ENCODE measurements at regions not wholly inside any gene's neighbourhood (a gene's known extent, or its start where the extent isn't known, plus 50 kb on each side); places are given as distances from the start of the nearest gene placed in this dataset.
"Not testable (repeated sequence)": the region's sequence is repeated elsewhere in the genome, so short reads cannot be mapped to it uniquely, and the experiment has no call there.

DNA sequence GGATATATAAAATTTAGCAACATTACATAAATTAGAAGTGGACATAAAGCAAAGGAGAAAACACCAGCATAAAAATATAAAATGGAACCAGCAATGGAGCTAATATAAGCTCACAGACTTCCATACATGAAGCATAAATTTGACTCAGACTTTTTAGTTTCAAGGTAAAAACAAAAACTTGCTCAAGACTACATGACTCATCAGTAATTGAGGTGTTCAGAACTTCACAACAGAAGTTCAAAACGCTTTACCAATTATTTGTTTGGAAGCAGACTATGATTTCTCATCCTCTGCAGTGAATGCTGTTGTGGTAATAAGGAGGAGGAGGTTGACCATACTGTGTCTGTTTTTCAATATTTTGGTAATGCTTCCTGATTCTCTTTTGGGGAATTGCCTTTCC is 192.0 kb upstream of the MEIS1 start:
- DNase-seq (ENCODE audit: low read depth): not testable (repeated sequence)

DNA sequence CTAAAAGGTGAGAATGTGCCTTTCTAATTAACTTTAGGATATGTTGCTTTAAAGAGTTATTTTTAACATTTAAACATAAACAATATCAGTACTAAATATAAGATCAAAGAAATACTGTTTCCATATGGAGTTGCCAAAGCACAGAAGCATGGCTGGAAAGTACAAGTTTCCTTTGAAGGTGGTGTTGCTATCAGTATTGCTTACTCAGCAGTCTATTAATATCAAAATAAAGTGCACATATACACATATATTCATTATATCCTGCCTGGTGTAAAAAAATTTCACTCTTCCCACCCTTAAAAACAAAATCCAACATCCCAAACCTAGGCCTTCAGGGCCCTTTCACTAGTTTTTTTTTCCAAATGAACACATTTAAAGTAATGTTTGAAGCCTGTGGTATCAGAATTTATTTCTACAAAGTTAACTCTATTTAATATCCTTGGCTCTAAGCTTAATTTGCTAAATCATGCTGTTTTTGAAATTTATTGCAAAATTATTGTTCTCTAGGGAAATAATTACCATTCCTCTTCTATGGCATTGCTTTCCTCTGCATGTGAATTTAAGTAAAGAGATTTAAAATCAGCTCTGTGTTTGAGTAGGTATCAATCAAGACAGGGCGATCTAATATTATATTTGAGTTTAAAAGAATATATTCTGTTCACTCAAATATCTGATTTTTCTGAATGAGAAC is 192.7 kb upstream of the MEIS1 start:
- no peak for DNase-seq (ENCODE audit: low read depth)

DNA sequence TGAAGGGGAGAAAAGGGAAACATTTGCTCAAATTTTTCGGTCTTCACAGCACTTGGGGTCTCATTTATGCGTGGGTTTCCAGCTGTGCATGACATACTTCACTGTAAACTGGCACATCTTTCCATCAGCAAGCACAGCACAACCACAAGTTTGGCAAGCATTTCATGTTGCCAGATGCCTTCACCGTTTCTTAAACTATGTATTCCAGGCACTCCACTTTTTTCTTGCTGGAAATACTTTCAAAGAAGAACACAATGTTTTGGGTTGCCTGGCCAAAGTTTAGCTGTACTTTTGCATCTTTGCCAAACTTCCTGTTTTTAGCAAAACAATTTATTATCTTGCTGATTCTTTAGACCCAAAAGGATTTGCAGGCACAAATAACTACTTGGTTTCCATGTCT is 194.6 kb upstream of the MEIS1 start:
- no peak for DNase-seq (ENCODE audit: low read depth)

DNA sequence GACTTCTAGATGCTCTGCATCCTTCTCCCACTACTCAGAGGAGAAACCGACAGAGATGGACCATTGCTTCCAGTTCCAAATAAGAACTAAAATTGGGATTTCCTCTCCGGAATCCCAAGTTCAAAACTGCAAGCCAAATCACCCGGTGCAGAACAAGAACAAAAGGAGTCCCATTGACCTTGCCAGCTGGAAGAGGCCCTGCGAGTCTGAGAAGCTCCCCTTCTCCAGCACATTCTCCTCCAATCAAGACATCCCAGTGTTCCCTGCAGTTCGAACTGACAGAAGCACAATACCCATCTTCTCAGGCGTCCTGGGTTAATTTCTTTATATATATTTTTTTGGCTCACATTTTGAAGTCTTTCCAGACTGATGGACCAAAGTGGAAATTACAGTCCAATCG is 195.3 kb upstream of the MEIS1 start:
- no peak for DNase-seq (ENCODE audit: low read depth)

DNA sequence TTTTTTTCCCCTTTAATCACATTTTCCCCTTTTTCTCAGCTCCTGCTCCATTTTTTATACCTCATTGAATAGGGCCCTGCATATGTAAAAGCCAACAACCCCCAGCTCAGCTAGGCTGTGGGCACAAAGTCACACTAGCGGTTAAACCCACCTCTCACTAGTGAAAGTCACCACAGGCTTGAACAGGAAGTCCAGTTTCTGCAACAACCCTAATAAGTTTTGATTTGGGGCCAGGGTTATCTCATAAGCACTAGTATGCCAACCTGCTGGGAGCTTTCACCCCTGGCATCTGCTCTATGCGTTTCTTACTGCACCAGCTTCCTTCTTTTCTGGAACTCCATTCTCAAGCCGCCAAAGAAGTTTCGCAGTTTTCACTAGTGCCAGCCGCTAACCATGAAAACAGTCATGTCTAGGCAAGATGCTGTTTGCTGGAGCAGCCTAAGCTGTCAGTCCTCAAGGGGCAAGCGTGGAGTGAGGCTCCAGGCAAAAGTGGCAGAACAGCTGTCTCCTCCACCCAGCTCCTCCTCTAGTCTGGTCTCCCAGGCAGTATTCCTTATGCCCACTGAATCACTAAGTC is 197.0 kb upstream of the MEIS1 start:
- no peak for DNase-seq (ENCODE audit: low read depth)

- DNase-seq (ENCODE audit: low read depth): no peak
Measured at GRCh38 chr2:66236816-66237802, 197.8 kb upstream of the MEIS1 start.

GRCh38 chr2:66236067-66236685 is 198.7 kb upstream of the MEIS1 start:
- no peak for DNase-seq (ENCODE audit: low read depth)

- no peak for DNase-seq (ENCODE audit: low read depth)
Measured at GRCh38 chr2:66235428-66235827, 199.5 kb upstream of the MEIS1 start.

- no peak for DNase-seq (ENCODE audit: low read depth)
Measured at GRCh38 chr2:66233981-66234380, 200.9 kb upstream of the MEIS1 start.

GRCh38 chr2:66228128-66228547 is 206.8 kb upstream of the MEIS1 start:
- DNase-seq (ENCODE audit: low read depth): no peak

DNA sequence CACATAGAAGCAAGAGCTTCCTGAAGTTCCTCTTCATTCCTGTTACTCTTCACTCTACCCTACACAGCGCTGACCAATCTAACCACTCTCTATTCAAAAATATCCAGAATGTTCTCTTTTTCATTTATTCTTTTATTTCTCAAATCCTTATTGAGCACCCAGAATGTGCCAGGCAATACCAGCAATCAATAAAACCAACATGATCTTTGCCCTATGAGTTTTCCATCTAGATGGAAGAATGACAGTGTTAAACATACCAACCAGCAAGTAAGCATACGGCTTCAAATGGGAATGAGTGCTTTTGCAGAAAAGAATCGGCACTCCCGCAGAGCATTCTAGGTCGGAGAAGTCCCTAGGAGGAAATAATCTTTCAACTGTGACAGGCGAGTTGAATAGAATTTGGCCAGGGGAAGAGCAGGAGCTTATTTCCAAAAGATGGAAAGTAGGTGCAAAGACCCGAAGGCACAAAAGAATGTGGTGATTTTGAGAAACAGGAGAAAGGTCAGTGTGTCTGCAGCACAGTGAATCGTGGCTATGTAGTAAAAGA is 217.8 kb upstream of the MEIS1 start:
- DNase-seq (ENCODE audit: low read depth): no peak

DNA sequence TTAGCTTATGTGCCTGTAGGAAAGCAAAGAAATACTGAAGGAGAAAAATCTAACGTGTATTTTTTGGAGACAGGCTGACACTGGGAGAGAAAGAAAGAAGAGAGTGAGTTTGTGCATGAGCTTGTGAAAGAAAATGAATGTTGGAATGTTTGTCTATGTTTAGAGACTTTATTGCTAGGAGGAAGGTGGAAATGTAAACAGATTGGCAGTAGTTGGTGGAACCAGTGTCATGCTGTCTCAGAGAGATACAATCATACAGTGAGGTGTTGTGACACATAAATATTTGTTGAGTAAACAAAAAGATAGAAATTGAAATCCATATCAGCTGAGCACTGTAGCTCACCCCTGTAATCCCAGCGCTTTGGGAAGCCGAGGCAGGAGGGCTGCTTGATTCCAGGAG is 222.2 kb upstream of the MEIS1 start:
- no peak for DNase-seq (ENCODE audit: low read depth)

DNA sequence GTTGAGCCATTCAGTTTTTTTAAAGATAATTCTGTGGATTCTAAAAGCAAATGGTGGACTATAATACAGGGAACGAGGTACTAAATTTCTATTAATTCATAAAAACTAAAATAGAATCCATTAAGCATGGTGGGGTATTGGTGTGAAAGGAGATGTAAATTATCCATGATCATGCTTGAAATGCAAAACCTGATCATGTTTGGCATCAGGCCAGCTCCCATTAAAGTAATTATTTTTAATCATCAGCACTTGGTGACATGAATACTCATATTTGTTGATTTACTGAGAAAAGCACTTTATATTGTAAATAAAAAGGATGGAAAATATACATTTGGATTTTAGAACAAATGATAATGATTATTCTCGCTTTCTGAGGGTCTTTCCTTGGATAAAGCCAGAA is 232.3 kb upstream of the MEIS1 start:
- no peak for DNase-seq (ENCODE audit: low read depth)

GRCh38 chr2:66201242-66201641 is 233.7 kb upstream of the MEIS1 start:
- no peak for DNase-seq (ENCODE audit: low read depth)

DNA sequence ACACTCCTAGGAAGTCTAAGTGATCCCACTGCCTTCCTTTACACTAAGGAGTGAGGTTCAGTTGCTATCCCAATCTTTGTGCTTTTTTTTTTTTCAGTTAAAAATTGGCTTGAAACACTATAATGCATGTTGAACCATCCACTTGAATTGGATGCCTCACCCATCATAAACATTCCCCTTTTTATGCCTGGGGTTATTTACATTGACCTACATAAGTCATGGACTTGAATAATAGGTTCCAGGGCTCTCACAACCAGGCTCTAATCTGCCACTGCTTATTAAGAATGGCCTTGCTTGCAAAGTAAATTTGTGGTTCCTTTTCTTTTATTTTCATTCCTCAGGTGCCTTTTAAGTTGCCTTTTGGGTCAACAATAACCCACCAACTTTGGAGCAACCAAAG is 236.1 kb upstream of the MEIS1 start:
- DNase-seq (ENCODE audit: low read depth): no peak

DNA sequence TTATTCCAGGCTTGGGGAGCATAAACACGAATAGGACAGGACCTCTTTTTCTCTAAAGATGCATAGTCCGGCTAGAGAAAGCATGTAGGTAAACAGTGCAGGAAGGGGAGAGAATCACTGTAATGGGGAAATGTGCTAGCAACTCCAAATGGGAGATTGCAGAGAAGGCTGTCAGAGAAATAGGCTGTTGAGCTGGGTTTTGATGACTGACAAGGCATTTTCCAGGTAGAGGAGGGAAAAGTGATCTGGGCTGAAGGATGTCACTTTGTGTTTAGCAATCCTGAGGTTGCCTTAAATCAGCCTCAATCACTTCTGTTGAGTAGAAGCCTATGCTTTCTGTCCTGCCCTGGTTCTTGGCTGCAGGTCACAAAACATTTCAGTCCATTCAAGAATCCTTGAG is 242.0 kb upstream of the MEIS1 start:
- no peak for DNase-seq (ENCODE audit: low read depth)

- no peak for DNase-seq (ENCODE audit: low read depth)
Measured at GRCh38 chr2:66191311-66191710, 243.6 kb upstream of the MEIS1 start.

GRCh38 chr2:66189553-66189952 is 245.4 kb upstream of the MEIS1 start:
- peak; percentile 61 for DNase-seq (ENCODE audit: low read depth)

DNA sequence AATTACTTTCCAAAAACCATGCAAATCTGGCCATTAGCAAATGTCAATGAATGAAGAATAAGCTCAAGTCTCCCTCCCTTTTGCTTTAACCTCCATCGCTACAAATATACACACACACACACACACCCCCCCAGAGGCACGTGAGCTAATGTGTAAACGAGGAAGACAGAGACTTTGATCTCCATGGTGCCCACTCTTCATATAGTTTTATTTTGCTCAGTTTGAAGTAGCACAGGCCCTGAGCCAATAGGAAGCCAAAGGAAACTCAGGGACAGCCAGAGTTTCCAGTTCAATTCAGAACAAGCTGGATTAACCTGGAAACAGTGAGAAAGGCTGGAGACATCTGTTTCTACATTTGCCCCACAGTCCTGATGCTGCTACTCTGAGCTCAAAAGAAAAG is 248.4 kb upstream of the MEIS1 start:
- no peak for DNase-seq (ENCODE audit: low read depth)

DNA sequence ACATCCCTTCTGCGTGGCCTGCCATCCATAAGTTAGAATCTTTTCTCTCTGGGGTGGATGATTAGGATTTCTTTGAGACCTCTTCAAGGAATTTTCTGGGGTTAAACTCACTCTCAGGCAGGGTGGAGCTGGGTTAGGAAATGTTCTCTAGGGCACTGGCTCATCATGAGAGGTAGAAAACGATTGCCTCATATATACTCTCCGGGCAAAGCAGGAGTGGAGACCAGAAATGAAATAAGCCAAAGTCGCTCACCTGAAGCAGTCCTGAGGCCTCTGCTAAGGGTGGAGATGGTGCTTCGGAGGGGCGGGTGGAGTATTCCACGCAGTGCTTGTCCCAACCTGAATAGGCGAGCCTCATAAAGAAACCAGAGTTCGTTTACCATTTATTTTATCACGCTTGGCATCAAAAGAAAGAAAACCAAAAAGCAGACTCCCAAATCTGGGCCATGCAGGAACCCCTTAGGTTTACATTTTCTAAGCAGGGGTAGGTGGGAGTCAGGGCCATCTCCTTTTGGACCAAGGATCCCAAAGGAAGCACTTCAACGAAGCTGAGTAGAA is 249.3 kb upstream of the MEIS1 start:
- DNase-seq (ENCODE audit: low read depth): no peak

DNA sequence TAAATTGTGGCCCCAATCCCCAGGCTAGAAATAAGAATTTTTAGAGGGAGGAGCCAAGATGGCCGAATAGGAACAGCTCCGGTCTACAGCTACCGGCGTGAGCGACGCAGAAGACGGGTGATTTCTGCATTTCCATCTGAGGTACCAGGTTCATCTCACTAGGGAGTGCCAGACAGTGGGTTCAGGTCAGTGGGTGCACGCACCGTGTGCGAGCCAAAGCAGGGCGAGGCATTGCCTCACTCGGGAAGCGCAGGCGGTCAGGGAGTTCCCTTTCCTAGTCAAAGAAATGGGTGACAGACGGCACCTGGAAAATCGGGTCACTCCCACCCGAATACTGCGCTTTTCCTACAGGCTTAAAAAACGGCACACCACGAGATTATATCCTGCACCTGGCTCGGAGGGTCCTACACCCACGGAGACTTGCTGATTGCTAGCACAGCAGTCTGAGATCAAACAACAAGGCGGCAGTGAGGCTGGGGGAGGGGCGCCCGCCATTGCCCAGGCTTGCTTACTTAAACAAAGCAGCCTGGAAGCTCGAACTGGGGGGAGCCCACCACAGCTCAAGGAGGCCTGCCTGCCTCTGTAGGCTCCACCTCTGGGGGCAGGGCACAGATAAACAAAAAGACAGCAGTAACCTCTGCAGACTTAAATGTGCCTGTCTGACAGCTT is 257.7 kb upstream of the MEIS1 start:
- DNase-seq (ENCODE audit: low read depth): not testable (repeated sequence)

All from amniotic epithelial cell (primary cell).